H9 (cell line): ENCODE measurements at regions not wholly inside any gene's neighbourhood (a gene's known extent, or its start where the extent isn't known, plus 50 kb on each side); places are given as distances from the start of the nearest gene placed in this dataset.

ENCODE experiments used
- DNase-seq: peaks from one replicate; pipeline ENCODE4 v3.0.0-alpha.2; 2017
- H2AFZ ChIP-seq: one replicate; pipeline ENCODE4 v1.6.1; 2013; ENCODE audit warnings: mild to moderate bottlenecking, low read length, control low read depth, moderate library complexity
- H2AK5ac ChIP-seq: 2 replicates; pipeline ENCODE4 v1.6.1; 2013; ENCODE audit warnings: low read length, control low read depth, mixed read lengths; ENCODE audit not compliant: insufficient read length
- H2BK120ac ChIP-seq: one replicate; pipeline ENCODE4 v1.6.1; 2013; ENCODE audit warnings: low read depth, mild to moderate bottlenecking, low read length, control low read depth, inconsistent platforms; ENCODE audit not compliant: poor library complexity, severe bottlenecking
- H2BK12ac ChIP-seq: 2 replicates; pipeline ENCODE4 v1.6.1; 2013; ENCODE audit warnings: low read length, control low read depth, mixed read lengths, low read depth; ENCODE audit not compliant: insufficient read length
- H2BK15ac ChIP-seq: 2 replicates; pipeline ENCODE4 v1.6.1; 2013; ENCODE audit warnings: low read depth, low read length, control low read depth
- H2BK20ac ChIP-seq: one replicate; pipeline ENCODE4 v1.6.1; 2013; ENCODE audit warnings: low read depth, mild to moderate bottlenecking, low read length, control low read depth, inconsistent platforms; ENCODE audit not compliant: poor library complexity, severe bottlenecking
- H2BK5ac ChIP-seq: 2 replicates; pipeline ENCODE4 v1.6.1; 2013; ENCODE audit warnings: low read length, control low read depth, mixed read lengths; ENCODE audit not compliant: insufficient read length
- H3K14ac ChIP-seq: 2 replicates; pipeline ENCODE4 v1.6.1; 2013; ENCODE audit warnings: low read length, control low read depth; ENCODE audit not compliant: insufficient read depth
- H3K18ac ChIP-seq: 2 replicates; pipeline ENCODE4 v1.6.1; 2013; ENCODE audit warnings: low read depth, mild to moderate bottlenecking, mixed read lengths, low read length, control low read depth; ENCODE audit not compliant: insufficient read length
- H3K23ac ChIP-seq: 2 replicates; pipeline ENCODE4 v1.6.1; 2013; ENCODE audit warnings: low read length, control low read depth, mixed read lengths, low read depth; ENCODE audit not compliant: insufficient read length
- H3K23me2 ChIP-seq: 2 replicates; pipeline ENCODE4 v1.6.1; 2013; ENCODE audit warnings: low read depth, mild to moderate bottlenecking, mixed read lengths, low read length, control low read depth; ENCODE audit not compliant: insufficient read length, poor library complexity, severe bottlenecking
- H3K27ac ChIP-seq: 2 replicates; pipeline ENCODE4 v1.5.1; 2013; ENCODE audit warnings: low read length, control low read depth, mixed read lengths, low read depth; ENCODE audit not compliant: insufficient read length
- H3K27me3 ChIP-seq: 2 replicates; pipeline ENCODE4 v1.6.1; 2013; ENCODE audit warnings: low read length, control low read depth, inconsistent platforms; ENCODE audit not compliant: insufficient read depth
- H3K4ac ChIP-seq: 2 replicates; pipeline ENCODE4 v1.6.1; 2013; ENCODE audit warnings: low read depth, mild to moderate bottlenecking, control low read depth, inconsistent platforms, low read length, moderate library complexity
- H3K4me1 ChIP-seq: 2 replicates; pipeline ENCODE4 v1.6.1; 2013; ENCODE audit warnings: low read length, control low read depth, inconsistent platforms; ENCODE audit not compliant: insufficient read depth
- H3K4me2 ChIP-seq: 2 replicates; pipeline ENCODE4 v1.6.1; 2013; ENCODE audit warnings: low read length, control low read depth, mixed read lengths; ENCODE audit not compliant: insufficient read length, insufficient read depth
- H3K56ac ChIP-seq: 2 replicates; pipeline ENCODE4 v1.6.1; 2013; ENCODE audit warnings: low read depth, mild to moderate bottlenecking, mixed read lengths, low read length, control low read depth; ENCODE audit not compliant: insufficient read length
- H3K79me1 ChIP-seq: 2 replicates; pipeline ENCODE4 v1.6.1; 2013; ENCODE audit warnings: low read depth, mild to moderate bottlenecking, moderate library complexity, low read length, control low read depth, inconsistent platforms; ENCODE audit not compliant: insufficient read depth, poor library complexity, severe bottlenecking
- H3K79me2 ChIP-seq: 2 replicates; pipeline ENCODE4 v1.6.1; 2013; ENCODE audit warnings: low read length, control low read depth, inconsistent platforms; ENCODE audit not compliant: insufficient read depth
- H3K9ac ChIP-seq: 2 replicates; pipeline ENCODE4 v1.6.1; 2013; ENCODE audit warnings: low read length, control low read depth, mixed read lengths; ENCODE audit not compliant: insufficient read length; ENCODE audit errors: extremely low read depth
- H3K9me3 ChIP-seq: one replicate; pipeline ENCODE4 v1.6.1; 2013; ENCODE audit warnings: low read depth, low read length, inconsistent platforms; ENCODE audit not compliant: control insufficient read depth
- H3T11ph ChIP-seq: one replicate; pipeline ENCODE4 v1.6.1; 2013; ENCODE audit warnings: mild to moderate bottlenecking, low read length, control low read depth, inconsistent platforms
- H4K20me1 ChIP-seq: one replicate; pipeline ENCODE4 v1.6.1; 2013; ENCODE audit not compliant: control insufficient read depth, insufficient read length, insufficient read depth
- H4K5ac ChIP-seq: 2 replicates; pipeline ENCODE4 v1.6.1; 2013; ENCODE audit warnings: low read depth, mild to moderate bottlenecking, mixed read lengths, low read length, control low read depth; ENCODE audit not compliant: insufficient read length
- H4K8ac ChIP-seq: replicated peaks from 2 replicates; pipeline ENCODE4 v1.6.1; 2013; ENCODE audit warnings: low read length, control low read depth, mixed read lengths, low read depth; ENCODE audit not compliant: insufficient read length
- H4K91ac ChIP-seq: 2 replicates; pipeline ENCODE4 v1.6.1; 2013; ENCODE audit warnings: low read depth, mild to moderate bottlenecking, moderate library complexity, mixed read lengths, low read length, control low read depth; ENCODE audit not compliant: insufficient read length
- H3K27ac Mint-ChIP-seq, 3 experiments: 2 replicates in 2 of 3; 3 replicates in 1 of 3; pipeline ENCODE4 v1.8.0; 2020 to 2021; ENCODE audit warnings: mixed read lengths in 3 of 3, mild to moderate bottlenecking in 1 of 3, moderate library complexity in 1 of 3
- H3K27me3 Mint-ChIP-seq: 2 replicates; pipeline ENCODE4 v1.8.0; 2021; ENCODE audit warnings: low read depth, mild to moderate bottlenecking, moderate library complexity, mixed read lengths
- H3K36me3 Mint-ChIP-seq, 3 experiments: 2 replicates in 2 of 3; 3 replicates in 1 of 3; pipeline ENCODE4 v1.8.0; 2020 to 2021; ENCODE audit warnings: low read depth in 3 of 3, mixed read lengths in 3 of 3; ENCODE audit not compliant: insufficient read depth in 1 of 3
- H3K4me1 Mint-ChIP-seq, 2 experiments: 2 replicates each; pipeline ENCODE4 v1.8.0; 2020; ENCODE audit warnings: mixed read lengths in 2 of 2
- H3K4me3 Mint-ChIP-seq, 2 experiments: 2 replicates in 1 of 2; 3 replicates in 1 of 2; pipeline ENCODE4 v1.8.0; 2020 to 2021; ENCODE audit warnings: mild to moderate bottlenecking in 2 of 2, mixed read lengths in 2 of 2, moderate library complexity in 1 of 2
- H3K9me3 Mint-ChIP-seq, 2 experiments: 2 replicates in 1 of 2; 3 replicates in 1 of 2; pipeline ENCODE4 v1.8.0; 2020; ENCODE audit warnings: mild to moderate bottlenecking in 2 of 2, mixed read lengths in 2 of 2, moderate library complexity in 1 of 2
- CTCF ChIP-seq: fragments of 200-600 bp; sonication (generic); conservative IDR thresholded peaks from 3 replicates; pipeline ENCODE4 v1.8.0; 2021; ENCODE audit warnings: antibody characterized with exemption, mild to moderate bottlenecking

- DNase-seq, result no peak
- Histone ChIP-seq H3K23ac (no peak overlapping the region), H2AK5ac (no peak overlapping the region), H4K20me1 (no peaks in the 10 kb centered on the region), H3T11ph (no peak overlapping the region), H3K9me3 (no peaks in the 10 kb centered on the region), H4K91ac (no peak overlapping the region), H3K27me3 (no peaks in the 10 kb centered on the region), H4K8ac (no peak overlapping the region), H3K18ac (no peak overlapping the region), H2BK5ac (no peak overlapping the region), H3K56ac (no peak overlapping the region), H2BK12ac (no peak overlapping the region), H4K5ac (no peak overlapping the region), H3K4me2 (no peak overlapping the region), H3K79me2 (no peaks in the 10 kb centered on the region), H3K9ac (no peak overlapping the region), H3K27ac (no peak overlapping the region), H3K14ac (no peak overlapping the region), H2BK120ac (no peak overlapping the region), H3K23me2 (no peaks in the 10 kb centered on the region), H2BK20ac (no peak overlapping the region), H3K4me1 (no peaks in the 10 kb centered on the region), H2AFZ (no peak overlapping the region), H3K4ac (no peak overlapping the region), H3K79me1 (no peaks in the 10 kb centered on the region), H2BK15ac (no peak overlapping the region)
- Mint-ChIP-seq H3K4me3 (no peak overlapping the region), H3K9me3 (no peaks in the 10 kb centered on the region), H3K4me1 (no peaks in the 10 kb centered on the region; a peak in 1 of 4 replicates), H3K27me3 (no peaks in the 10 kb centered on the region), H3K27ac (no peak overlapping the region), H3K36me3 (no peaks in the 10 kb centered on the region)
- TF ChIP-seq CTCF, result no peak
These were observed 534.2 kb upstream of the GJE1 start for GRCh38 chr6:141598487-141598886.
